Liver (tissue), 3 donors: ENCODE measurements at regions not wholly inside any gene's neighbourhood (a gene's known extent, or its start where the extent isn't known, plus 50 kb on each side); places are given as distances from the start of the nearest gene placed in this dataset.

ENCODE experiments used
- GABPA ChIP-seq, 2 donors: IDR thresholded peaks in 1 of 2; conservative IDR thresholded peaks in 1 of 2; 2 replicates each; pipeline ENCODE4 v1.6.1; 2016; ENCODE audit warnings: antibody characterized with exemption in 2 of 2, mild to moderate bottlenecking in 1 of 2, moderate library complexity in 1 of 2
- TF ChIP-seq, protein P1 (sequence below): fragments of 150-350 bp; IDR thresholded peaks from 2 replicates; pipeline ENCODE4 v1.5.1; 2017; ENCODE audit warnings: improper control_type of control experiment, low read depth, low read length; ENCODE audit not compliant: missing input control
- TF ChIP-seq, protein P2 (sequence below): IDR thresholded peaks from 2 replicates; pipeline ENCODE4 v1.6.1; 2016; ENCODE audit warnings: antibody characterized with exemption
- TF ChIP-seq, protein P3 (sequence below): IDR thresholded peaks from 2 replicates; pipeline ENCODE4 v1.6.1; 2016; ENCODE audit warnings: antibody characterized with exemption
- donor health status: healthy.
- donor health status: healthy.

DNA sequence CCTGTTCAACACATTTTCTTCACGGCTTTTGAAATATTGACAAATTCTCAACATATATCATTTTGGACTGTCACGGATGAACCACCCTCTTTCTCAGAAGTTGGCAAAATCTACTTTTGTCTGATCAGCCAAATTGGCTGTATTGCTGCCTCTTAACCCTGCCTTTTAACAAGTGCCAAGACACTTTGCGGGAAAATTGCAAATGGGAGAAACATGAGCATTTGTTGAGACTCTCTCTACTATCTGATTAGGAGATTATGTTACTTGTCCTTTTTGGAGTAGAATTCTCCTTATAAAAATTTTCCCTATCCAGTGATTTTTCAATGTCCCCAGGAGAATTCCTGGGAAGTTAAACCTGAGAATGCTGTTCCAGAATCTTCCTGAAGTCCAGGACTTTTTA is 256.2 kb upstream of the ZSWIM2 start:
- TF ChIP-seq, protein P1, sequence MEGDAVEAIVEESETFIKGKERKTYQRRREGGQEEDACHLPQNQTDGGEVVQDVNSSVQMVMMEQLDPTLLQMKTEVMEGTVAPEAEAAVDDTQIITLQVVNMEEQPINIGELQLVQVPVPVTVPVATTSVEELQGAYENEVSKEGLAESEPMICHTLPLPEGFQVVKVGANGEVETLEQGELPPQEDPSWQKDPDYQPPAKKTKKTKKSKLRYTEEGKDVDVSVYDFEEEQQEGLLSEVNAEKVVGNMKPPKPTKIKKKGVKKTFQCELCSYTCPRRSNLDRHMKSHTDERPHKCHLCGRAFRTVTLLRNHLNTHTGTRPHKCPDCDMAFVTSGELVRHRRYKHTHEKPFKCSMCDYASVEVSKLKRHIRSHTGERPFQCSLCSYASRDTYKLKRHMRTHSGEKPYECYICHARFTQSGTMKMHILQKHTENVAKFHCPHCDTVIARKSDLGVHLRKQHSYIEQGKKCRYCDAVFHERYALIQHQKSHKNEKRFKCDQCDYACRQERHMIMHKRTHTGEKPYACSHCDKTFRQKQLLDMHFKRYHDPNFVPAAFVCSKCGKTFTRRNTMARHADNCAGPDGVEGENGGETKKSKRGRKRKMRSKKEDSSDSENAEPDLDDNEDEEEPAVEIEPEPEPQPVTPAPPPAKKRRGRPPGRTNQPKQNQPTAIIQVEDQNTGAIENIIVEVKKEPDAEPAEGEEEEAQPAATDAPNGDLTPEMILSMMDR, result no peak
- TF ChIP-seq, protein P2, sequence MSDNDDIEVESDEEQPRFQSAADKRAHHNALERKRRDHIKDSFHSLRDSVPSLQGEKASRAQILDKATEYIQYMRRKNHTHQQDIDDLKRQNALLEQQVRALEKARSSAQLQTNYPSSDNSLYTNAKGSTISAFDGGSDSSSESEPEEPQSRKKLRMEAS, result no peak
- TF ChIP-seq, protein P3, sequence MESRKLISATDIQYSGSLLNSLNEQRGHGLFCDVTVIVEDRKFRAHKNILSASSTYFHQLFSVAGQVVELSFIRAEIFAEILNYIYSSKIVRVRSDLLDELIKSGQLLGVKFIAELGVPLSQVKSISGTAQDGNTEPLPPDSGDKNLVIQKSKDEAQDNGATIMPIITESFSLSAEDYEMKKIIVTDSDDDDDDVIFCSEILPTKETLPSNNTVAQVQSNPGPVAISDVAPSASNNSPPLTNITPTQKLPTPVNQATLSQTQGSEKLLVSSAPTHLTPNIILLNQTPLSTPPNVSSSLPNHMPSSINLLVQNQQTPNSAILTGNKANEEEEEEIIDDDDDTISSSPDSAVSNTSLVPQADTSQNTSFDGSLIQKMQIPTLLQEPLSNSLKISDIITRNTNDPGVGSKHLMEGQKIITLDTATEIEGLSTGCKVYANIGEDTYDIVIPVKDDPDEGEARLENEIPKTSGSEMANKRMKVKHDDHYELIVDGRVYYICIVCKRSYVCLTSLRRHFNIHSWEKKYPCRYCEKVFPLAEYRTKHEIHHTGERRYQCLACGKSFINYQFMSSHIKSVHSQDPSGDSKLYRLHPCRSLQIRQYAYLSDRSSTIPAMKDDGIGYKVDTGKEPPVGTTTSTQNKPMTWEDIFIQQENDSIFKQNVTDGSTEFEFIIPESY, result no peak
- TF ChIP-seq GABPA (IDR thresholded peaks at IDR 0.05 in 1 of 2, conservative IDR thresholded peaks at IDR 0.05 in 1 of 2), result no peak
